COLO668 (cell line): ENCODE measurements at regions not wholly inside any gene's neighbourhood (a gene's known extent, or its start where the extent isn't known, plus 50 kb on each side); places are given as distances from the start of the nearest gene placed in this dataset.

Source experiments
- DNase-seq: peaks from one replicate; lab custom pipeline; 2025; ENCODE audit not compliant: unreplicated experiment; lab: John Stamatoyannopoulos, UW

- no peak for DNase-seq
Measured at GRCh38 chr17:36862116-36862920, 75.0 kb upstream of the LHX1 start.

DNA sequence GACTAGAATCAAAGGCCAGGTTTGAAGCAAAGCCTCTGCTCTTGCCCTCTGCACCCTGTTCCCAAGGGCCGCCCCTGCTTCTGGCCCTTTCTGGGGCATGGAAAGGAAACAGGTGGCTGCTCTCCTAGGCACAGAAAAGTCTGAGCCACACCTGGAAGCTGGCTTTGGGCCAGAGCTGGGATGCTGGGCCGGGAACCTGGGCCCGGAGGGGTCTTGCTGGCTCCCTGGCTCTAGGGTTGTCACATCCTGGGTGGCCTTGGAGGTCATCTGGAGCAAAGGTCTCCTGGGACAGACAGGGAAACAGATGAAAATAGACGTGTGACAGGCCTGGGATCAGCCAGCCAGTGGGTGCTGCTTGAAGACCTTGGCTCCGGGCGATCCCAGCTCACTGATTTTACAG, 74.1 kb upstream of the LHX1 start:
- no peak for DNase-seq

- DNase-seq: no peak
Measured at GRCh38 chr17:36863676-36864612, 73.3 kb upstream of the LHX1 start.

DNA sequence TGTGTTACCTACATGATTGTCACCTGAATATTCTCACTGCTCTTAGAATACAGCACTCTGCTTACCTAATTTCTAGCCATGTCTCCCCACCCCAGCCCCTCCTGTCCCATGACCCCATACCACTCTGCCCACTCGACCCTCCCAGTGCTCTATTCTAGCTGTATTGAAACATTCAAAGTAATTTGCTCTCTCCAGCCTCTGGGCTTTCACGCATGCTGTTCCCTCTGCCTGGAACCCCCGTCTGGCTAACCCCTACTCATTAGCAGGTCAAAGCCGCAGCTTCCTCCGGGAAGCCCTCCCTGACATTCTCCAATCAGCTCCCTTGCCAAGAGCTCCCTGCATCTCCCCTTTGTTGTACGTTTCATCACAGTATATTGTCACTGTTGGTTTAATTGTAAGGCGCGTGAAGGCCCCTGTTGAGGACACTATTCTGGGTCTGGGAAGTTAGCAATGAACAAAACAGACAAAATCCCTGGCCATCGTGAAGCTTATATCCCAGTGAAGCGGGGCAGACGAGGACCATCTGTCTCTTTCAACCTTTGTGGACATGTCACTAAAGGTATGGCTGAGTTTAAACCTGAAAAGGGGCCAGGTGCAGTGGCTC, 72.3 kb upstream of the LHX1 start:
- no peak for DNase-seq

DNA sequence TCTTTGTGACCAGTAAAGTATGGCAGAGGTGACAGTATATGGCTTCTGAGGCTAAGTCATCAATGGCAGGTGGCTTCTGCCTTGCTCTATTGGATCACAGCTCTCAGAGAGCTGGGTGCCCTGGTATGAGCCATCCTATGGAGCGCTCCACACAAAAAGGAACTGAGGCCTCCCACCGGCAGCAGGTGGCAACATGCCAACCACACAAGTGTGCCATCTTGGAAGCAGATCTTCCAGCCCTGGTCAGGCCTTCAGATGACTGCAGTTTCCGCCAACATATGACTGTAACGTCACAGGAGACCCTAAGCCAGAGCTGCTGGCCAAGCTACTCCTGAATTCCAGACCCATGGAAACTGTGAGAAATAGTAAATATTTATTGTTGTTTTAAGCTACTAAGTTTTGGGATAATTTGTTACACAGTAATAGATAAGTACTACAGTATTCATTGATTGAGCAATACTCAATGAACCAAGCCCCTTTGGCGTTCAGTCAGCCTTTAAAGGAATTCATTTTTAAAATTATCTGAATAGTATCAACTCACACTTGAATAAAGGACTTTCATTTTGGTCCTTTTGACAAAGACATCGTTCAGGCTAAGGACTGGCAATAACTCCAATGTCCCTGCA, 69.4 kb upstream of the LHX1 start:
- DNase-seq: no peak

GRCh38 chr17:36868777-36869176, 68.5 kb upstream of the LHX1 start:
- DNase-seq: no peak

DNA sequence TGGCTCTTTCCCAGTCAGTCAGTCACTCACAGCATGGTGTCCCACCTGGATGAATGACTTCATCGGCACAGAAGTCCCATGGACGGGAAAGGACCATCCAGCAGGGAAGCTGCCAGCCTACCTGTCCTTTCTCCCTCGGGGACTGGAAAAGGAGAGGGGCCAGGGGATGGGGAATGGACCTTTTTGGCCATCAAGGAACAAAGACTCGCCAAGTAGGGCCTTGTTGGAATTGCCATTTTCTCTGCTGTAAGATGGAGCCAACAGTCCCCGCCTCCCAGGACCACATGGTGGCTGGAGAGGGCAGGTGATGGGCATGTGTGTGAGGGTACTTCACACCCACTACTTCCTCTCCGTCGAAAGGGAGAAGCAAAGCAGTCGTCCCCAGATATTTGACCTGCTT, 67.8 kb upstream of the LHX1 start:
- no peak for DNase-seq

- DNase-seq: no peak
Measured at GRCh38 chr17:36869856-36870719, 67.2 kb upstream of the LHX1 start.

- no peak for DNase-seq
Measured at GRCh38 chr17:36870720-36870999, 66.6 kb upstream of the LHX1 start.

DNA sequence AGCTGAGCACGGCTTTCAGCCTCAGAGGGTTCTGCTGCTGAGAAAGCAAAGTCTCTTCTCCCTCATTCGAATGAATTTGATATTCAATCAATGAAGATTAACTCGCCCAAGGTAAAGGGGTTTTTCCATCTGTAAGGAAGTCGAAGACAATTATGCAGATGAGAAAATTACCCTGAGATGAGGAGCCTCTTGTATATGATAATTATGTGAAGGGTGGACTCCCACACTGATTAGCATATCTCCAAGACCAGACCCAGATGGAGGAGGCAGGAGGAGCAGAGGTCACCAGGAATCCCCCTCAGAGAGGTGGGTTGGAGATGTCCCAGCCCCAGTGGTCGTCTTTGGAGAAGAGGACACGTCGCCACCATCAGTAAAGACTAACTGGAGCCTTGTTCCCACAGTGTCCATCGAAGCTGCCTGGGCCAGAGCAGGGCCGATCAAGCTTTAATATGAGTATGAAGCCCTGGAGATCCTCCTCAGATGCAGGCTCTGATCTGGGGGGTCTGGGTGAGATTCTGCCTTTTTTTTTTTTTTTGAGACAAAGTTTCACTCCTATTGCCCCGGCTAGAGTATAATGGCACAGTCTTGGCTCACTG, 61.5 kb upstream of the LHX1 start:
- no peak for DNase-seq

DNA sequence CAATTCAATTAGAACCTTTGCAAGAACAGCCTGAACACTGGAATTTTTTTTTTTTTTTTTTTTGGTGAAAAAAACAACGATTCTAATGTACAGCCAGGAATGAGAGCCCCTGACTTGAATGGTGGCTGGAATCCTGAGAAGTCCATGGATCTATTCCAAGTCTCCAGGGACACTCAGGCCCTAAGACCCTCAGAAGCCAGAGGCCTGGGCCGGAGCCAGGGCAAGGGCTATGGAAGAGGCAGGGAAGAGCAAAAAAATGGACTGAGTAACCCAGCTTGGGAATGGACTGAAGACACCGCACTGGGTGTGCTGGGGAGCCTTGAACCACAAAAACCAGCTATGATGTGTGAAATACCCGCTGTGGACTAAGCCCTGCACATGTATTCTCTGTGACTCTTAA, 60.3 kb upstream of the LHX1 start:
- DNase-seq: no peak

- DNase-seq: no peak
Measured at GRCh38 chr17:36877771-36878170, 59.5 kb upstream of the LHX1 start.

DNA sequence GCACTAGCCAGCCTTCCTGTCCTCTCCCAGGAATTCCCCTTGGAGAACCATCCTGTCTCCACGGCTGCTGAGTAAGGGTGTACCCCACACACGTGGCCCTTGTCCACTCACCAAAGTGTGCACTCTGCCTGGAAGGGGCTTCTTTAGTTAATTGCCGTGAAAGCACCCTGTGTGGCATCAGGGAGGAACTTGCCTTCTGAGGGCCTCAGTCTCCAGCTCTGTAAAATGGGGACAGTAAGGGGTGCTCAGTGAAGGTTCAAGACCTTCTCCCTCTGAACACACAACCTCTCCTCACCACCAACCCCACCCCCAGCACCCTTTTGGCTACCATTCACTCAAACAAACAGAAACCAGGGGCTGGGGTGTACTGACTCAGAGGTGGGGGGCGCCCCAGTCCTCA, 59.1 kb upstream of the LHX1 start:
- DNase-seq: no peak

- no peak for DNase-seq
Measured at GRCh38 chr17:36879027-36879426, 58.2 kb upstream of the LHX1 start.

DNA sequence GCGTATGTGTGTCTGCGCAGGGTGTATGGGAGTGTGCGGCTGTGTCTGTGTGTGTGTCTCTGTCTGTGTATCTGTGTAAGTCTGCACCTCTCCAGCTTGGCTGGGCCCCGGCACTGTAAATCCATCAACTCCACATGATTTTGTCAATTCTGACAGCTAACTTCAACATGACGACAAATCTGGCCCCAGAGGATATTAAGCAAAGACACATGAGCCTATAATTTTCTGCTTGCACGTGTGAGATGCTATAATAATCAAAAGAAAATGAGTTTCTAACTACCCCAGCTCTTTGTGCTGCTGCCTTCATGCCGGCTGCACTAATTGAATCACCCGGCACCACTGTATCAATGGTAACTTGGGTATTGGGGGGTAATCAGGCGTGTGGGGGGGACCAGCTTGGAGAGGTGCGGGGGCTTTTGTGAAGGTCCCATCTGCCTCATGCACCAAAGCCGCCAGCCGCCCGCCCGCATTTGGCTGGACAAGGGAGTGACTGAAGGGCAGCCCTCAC, 57.6 kb upstream of the LHX1 start:
- no peak for DNase-seq

DNA sequence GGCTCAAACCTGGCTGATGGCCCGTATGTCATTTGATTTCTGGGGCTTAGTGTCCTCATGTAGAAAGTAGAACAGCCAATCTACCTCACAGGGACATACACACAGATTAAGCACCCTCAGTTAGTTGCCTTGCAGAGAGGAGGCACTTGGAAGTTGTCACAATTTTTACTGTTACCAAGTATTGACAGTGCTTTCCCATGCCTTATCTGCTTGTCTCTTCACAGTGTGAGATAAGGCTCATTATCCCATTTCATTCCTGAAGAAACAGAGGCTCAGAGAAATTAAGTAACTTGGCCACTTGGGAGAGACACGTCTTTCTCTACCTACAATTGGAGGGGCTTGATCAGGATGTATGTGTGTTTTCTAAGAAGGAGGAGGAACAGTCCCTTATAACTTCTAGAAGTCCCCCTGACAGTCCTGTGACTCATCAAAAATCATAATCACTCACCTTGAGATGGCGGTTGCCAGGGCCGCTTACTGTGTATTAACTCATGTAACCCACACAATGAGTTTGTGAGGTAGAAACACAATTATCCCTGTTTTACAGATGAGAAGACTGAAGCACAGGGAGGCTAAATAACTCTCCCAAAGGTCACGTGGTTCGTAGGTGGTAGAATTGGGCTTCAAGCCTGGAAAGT, 56.9 kb upstream of the LHX1 start:
- DNase-seq: no peak

DNA sequence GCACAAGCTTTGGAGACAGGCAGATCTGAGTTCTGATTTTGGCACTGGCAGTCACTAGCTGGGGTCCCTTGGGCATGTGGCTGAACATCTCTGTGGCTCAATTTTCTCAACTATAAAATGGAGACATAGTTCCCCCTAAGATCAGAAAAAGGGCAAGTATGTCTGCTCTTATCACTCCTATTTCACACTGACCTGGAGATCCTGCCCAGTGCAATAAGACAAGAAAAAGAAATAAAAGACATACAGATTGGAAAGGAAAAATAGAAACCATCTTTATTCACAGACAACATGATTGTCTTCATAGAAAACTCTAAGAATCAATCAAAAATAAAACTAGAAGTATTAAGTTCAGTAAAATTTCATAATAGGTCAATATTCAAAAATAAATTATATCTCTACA, 56.0 kb upstream of the LHX1 start:
- no peak for DNase-seq

- no peak for DNase-seq
Measured at GRCh38 chr17:36884495-36885152, 52.7 kb upstream of the LHX1 start.

DNA sequence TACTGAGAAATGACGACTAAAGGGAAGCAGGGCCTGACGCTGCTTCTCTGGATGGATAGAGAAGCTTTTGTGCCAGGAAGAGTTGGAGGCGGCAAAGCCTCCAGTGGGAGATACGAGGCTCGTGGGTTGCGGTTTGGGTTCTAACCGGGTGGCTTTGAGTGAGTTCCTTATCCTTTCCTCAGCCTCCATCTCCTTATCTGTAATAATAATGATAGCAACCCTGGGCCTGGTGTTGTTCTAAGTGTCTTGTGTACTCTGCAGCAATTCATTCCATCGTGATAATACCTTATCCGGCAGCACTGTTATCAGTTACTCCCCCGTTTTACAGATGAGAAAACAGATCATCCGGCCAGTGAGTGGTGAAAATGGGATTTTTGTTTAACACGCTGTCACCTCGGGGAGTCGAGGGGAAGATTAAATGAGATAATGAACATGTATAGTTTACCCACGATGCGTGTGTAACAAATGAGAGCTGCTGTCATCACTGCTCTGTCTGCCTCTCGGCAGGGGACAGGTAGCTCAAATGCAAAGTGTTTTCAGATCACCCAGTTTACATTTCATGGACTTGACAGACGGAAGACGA, 52.0 kb upstream of the LHX1 start:
- no peak for DNase-seq
